Endometrium (tissue), 2 donors: ENCODE measurements at regions not wholly inside any gene's neighbourhood (a gene's known extent, or its start where the extent isn't known, plus 50 kb on each side); places are given as distances from the start of the nearest gene placed in this dataset.
"Not testable (repeated sequence)": the region's sequence is repeated elsewhere in the genome, so short reads cannot be mapped to it uniquely, and the experiment has no call there.

Source experiments
- FAIRE-seq: peaks from 2 replicates; lab custom pipeline; 2012; peaks lifted over from hg19 to GRCh38; lab: Jason Lieb, UNC
- donor health status: control.
- donor health status: control.

- no peak for FAIRE-seq
Observed at GRCh38 chr12:116687888-116688287, 50.0 kb downstream of the SPRING1 start.

GRCh38 chr12:116684891-116685290 lies 53.0 kb downstream of the SPRING1 start:
- no peak for FAIRE-seq

GRCh38 chr12:116677202-116677661 lies 60.6 kb downstream of the SPRING1 start:
- FAIRE-seq = no peak

- FAIRE-seq = no peak
Observed at GRCh38 chr12:116675339-116676107, 62.3 kb downstream of the SPRING1 start.

- no peak for FAIRE-seq
Observed at GRCh38 chr12:116674643-116675183, 63.2 kb downstream of the SPRING1 start.

- FAIRE-seq = no peak
Observed at GRCh38 chr12:116673681-116674111, 64.2 kb downstream of the SPRING1 start.

- FAIRE-seq = no peak
Observed at GRCh38 chr12:116672842-116673516, 64.9 kb downstream of the SPRING1 start.

GRCh38 chr12:116672010-116672409 lies 65.9 kb downstream of the SPRING1 start:
- no peak for FAIRE-seq

GRCh38 chr12:116670859-116671258 lies 67.0 kb downstream of the SPRING1 start:
- FAIRE-seq = no peak

- FAIRE-seq = no peak
Observed at GRCh38 chr12:116667752-116668151, 70.1 kb downstream of the SPRING1 start.

- not testable (repeated sequence) for FAIRE-seq
Observed at GRCh38 chr12:116666829-116667228, 71.0 kb downstream of the SPRING1 start.

- no peak for FAIRE-seq
Observed at GRCh38 chr12:116666305-116666673, 71.6 kb downstream of the SPRING1 start.

- no peak for FAIRE-seq
Observed at GRCh38 chr12:116665666-116666304, 72.1 kb downstream of the SPRING1 start.

- FAIRE-seq = no peak
Observed at GRCh38 chr12:116664085-116664484, 73.8 kb downstream of the SPRING1 start.

- no peak for FAIRE-seq
Observed at GRCh38 chr12:116662612-116663144, 75.2 kb downstream of the SPRING1 start.

GRCh38 chr12:116661341-116661740 lies 76.5 kb downstream of the SPRING1 start:
- FAIRE-seq = no peak

GRCh38 chr12:116660740-116661139 lies 77.1 kb downstream of the SPRING1 start:
- FAIRE-seq = not testable (repeated sequence)

GRCh38 chr12:116659771-116660481 lies 77.9 kb downstream of the SPRING1 start:
- FAIRE-seq = no peak

GRCh38 chr12:116657921-116658495 lies 79.9 kb downstream of the SPRING1 start:
- no peak for FAIRE-seq

- FAIRE-seq = no peak
Observed at GRCh38 chr12:116656306-116656705, 81.6 kb downstream of the SPRING1 start.

GRCh38 chr12:116654226-116654743 lies 83.6 kb downstream of the SPRING1 start:
- FAIRE-seq = no peak
